KMS-11 (cell line): ENCODE measurements at regions not wholly inside any gene's neighbourhood (a gene's known extent, or its start where the extent isn't known, plus 50 kb on each side); places are given as distances from the start of the nearest gene placed in this dataset.
A peak's percentile ranks its signal among the peaks of the same experiment; 100 is the strongest.

ENCODE experiments used
- H2AFZ ChIP-seq: fragments of 200-600 bp; sonication (generic); 2 replicates; pipeline ENCODE4 v1.6.1; 2016; ENCODE audit warnings: antibody characterized with exemption, mixed run types, low read depth
- H3K27ac ChIP-seq: fragments of 200-600 bp; sonication (generic); 2 replicates; pipeline ENCODE4 v1.6.1; 2016; ENCODE audit warnings: mild to moderate bottlenecking, mixed run types
- H3K27me3 ChIP-seq: fragments of 200-600 bp; sonication (generic); 2 replicates; pipeline ENCODE4 v1.6.1; 2017; ENCODE audit warnings: mild to moderate bottlenecking, low read depth, mixed run types, moderate library complexity; ENCODE audit not compliant: insufficient read depth
- H3K36me3 ChIP-seq: fragments of 200-600 bp; sonication (generic); 2 replicates; pipeline ENCODE4 v1.6.1; 2017; ENCODE audit warnings: mild to moderate bottlenecking, mixed run types; ENCODE audit not compliant: insufficient read depth
- H3K4me1 ChIP-seq: fragments of 200-600 bp; sonication (generic); 2 replicates; pipeline ENCODE4 v1.6.1; 2016; ENCODE audit warnings: mild to moderate bottlenecking, low read depth, mixed run types; ENCODE audit not compliant: poor library complexity, severe bottlenecking
- H3K4me2 ChIP-seq: fragments of 200-600 bp; sonication (generic); 2 replicates; pipeline ENCODE4 v1.7.0; 2016; ENCODE audit warnings: mild to moderate bottlenecking, mixed run types
- H3K4me3 ChIP-seq: fragments of 200-600 bp; sonication (generic); IDR thresholded peaks from 2 replicates; pipeline ENCODE4 v1.6.1; 2017; ENCODE audit warnings: low read depth, low read length, mixed read lengths; ENCODE audit not compliant: insufficient read depth
- H3K79me2 ChIP-seq: fragments of 200-600 bp; sonication (generic); 2 replicates; pipeline ENCODE4 v1.6.1; 2016; ENCODE audit warnings: low read depth, mixed run types; ENCODE audit not compliant: insufficient read depth
- H3K9ac ChIP-seq: fragments of 200-600 bp; sonication (generic); 2 replicates; pipeline ENCODE4 v1.6.1; 2016; ENCODE audit warnings: mild to moderate bottlenecking, mixed run types
- H4K20me1 ChIP-seq: fragments of 200-600 bp; sonication (generic); 2 replicates; pipeline ENCODE4 v1.6.1; 2016; ENCODE audit warnings: mild to moderate bottlenecking, mixed run types; ENCODE audit not compliant: insufficient read depth
- TF ChIP-seq, protein P1 (sequence below): fragments of 200-600 bp; sonication (generic); conservative IDR thresholded peaks from 2 replicates; pipeline ENCODE4 v1.6.1; 2017; ENCODE audit warnings: low read depth, mild to moderate bottlenecking, antibody characterized with exemption, low read length, moderate library complexity, mixed read lengths

DNA sequence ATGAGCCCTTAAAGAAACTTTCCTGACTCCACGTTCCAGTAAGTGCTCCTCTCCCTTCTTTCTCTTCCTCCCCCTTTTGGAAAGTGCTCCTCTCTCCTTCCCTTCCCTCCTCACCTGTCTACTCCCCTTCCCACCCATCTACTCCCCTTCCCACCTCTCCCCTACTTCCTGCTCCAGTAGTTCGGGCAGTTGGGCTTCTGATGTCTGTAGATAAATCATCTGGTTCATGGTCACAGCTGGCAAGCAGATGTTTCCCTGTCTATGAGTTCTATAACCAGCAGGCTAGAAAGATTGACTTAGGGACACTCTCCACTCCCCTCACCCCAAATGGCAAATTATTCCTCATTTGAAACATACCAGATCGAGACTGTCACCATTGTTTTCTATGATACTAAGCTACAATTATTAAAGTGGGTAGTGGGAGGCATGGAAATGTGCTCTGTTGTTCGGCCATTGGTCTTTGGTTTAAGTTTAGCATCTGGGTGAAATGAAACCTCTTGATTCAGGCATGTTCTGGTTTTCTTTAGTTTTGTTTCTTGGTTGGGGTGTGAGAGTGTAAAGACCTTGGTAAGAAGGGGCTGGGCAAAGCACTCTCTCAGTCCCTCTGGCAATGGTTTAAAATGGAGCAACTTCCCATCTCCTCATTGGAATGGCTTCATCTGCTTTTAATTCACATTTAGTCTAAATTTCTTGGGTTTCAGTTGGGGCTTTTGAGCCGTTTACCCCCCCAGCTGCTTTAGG, 413.2 kb upstream of the SPRED2 start:
- TF ChIP-seq, protein P1, sequence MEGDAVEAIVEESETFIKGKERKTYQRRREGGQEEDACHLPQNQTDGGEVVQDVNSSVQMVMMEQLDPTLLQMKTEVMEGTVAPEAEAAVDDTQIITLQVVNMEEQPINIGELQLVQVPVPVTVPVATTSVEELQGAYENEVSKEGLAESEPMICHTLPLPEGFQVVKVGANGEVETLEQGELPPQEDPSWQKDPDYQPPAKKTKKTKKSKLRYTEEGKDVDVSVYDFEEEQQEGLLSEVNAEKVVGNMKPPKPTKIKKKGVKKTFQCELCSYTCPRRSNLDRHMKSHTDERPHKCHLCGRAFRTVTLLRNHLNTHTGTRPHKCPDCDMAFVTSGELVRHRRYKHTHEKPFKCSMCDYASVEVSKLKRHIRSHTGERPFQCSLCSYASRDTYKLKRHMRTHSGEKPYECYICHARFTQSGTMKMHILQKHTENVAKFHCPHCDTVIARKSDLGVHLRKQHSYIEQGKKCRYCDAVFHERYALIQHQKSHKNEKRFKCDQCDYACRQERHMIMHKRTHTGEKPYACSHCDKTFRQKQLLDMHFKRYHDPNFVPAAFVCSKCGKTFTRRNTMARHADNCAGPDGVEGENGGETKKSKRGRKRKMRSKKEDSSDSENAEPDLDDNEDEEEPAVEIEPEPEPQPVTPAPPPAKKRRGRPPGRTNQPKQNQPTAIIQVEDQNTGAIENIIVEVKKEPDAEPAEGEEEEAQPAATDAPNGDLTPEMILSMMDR, result no peak
- Histone ChIP-seq H3K27ac (peak overlapping the region; percentile 49; the same call in 1 of the 2 replicates), H4K20me1 (no peaks in the 10 kb centered on the region), H3K79me2 (no peaks in the 10 kb centered on the region), H2AFZ (peak overlapping the region; percentile 41; the same call in 1 of the 2 replicates), H3K27me3 (no peaks in the 10 kb centered on the region), H3K36me3 (no peaks in the 10 kb centered on the region), H3K4me1 (peaks cover 35% of the 10 kb centered on the region), H3K4me3 (no peak overlapping the region), H3K4me2 (peak overlapping the region; percentile 74), H3K9ac (peak overlapping the region; percentile 14; the same call in 1 of the 2 replicates)

DNA sequence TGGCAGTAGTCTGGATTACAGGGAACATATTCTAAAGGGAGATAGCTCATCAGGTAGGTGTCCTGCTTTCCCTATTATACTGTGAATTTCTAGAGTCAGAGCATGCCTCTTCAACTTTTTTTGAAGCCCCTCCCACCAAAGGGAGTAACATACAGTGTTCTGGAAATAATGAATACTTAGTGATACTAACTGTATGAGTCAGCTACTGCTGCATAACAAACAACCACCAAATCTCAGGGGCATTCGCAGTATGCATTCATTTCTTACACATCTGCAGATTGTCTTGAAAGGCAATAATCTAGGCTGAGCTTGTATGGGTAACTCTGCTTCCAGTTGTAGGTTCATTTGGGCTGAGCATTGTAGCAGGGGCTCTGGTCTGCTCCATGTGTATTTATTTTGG, 409.7 kb upstream of the SPRED2 start:
- H3K9ac ChIP-seq, result no peak overlapping the region
- H3K4me1 ChIP-seq, result peaks cover 31% of the 10 kb centered on the region
- H4K20me1 ChIP-seq, result no peaks in the 10 kb centered on the region
- no peaks in the 10 kb centered on the region for H3K27me3 ChIP-seq
- no peaks in the 10 kb centered on the region for H3K36me3 ChIP-seq
- no peak overlapping the region for H3K27ac ChIP-seq
- no peaks in the 10 kb centered on the region for H3K79me2 ChIP-seq
- no peak overlapping the region for H3K4me3 ChIP-seq
- TF ChIP-seq, protein P1, result no peak
- no peak overlapping the region; the same call in 1 of the 2 replicates for H3K4me2 ChIP-seq
- no peak overlapping the region for H2AFZ ChIP-seq

DNA sequence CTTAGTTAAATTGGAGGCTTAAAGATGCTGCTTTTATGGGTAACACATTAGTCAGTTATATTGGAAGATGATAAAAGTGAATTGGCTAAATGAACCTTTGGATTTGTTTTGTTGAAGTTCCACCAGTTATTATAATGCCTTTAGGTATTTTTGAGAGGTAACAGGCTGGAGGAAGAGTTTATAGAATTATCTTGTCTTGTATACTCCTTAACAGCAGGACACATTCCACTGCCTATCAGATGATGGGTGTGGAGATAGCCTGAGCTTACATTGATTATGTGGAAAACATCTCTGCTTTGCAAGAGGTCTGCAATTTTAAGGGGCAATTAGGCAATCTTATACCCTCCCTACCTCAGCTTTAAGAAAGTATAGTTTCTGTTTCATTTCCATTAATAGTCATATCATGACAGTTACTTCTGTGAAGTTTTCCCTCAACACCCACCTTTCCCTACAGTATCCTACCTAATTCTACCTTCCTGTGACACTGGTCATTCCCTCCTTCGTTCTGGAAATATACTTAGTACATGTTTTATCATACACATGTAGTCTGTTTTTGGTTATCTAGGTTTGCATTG, 403.7 kb upstream of the SPRED2 start:
- Histone ChIP-seq H4K20me1 (no peaks in the 10 kb centered on the region), H3K27ac (no peak overlapping the region), H3K27me3 (no peaks in the 10 kb centered on the region), H3K4me2 (peak overlapping the region; percentile 44; the same call in 1 of the 2 replicates), H2AFZ (no peak overlapping the region), H3K36me3 (no peaks in the 10 kb centered on the region), H3K4me1 (peaks cover 21% of the 10 kb centered on the region), H3K9ac (no peak overlapping the region), H3K79me2 (no peaks in the 10 kb centered on the region), H3K4me3 (no peak overlapping the region)
- TF ChIP-seq, protein P1, result no peak

DNA sequence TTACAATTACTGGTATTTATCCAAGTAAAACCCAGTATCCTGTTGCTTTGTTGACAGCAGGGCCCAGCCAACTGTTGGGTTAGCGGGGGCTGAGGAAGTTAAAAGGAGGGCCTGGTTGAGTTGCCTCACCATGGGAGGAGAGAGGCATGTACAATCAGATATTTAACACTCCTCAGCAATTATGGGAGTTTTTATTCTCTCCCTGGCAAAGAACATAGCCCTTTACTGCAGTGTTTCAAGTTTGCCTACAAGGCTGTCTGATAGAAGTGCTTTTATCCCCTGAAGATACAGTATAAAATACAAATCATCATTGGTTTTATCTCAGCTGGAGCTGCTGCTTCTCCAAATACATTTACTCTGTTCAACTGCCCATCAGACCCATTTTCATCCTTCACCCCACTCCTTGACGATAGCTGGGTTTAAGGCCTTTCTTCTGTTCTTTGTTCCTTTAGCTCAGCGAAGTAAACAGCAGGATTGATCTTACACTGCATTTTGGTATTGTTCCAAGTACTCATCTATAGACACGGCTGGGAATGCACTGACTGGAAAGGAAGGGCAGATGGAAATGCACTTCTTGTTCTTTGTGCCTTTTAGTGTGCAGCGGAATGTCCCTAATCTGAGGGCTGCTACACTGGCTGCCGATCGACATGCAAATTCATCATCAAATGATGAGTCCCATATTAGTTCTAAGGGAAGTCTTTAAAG, 402.5 kb upstream of the SPRED2 start:
- TF ChIP-seq, protein P1, result no peak
- no peaks in the 10 kb centered on the region for H3K36me3 ChIP-seq
- H3K27ac ChIP-seq, result no peak overlapping the region
- H3K9ac ChIP-seq, result no peak overlapping the region
- no peak overlapping the region for H3K4me2 ChIP-seq
- no peaks in the 10 kb centered on the region for H3K79me2 ChIP-seq
- peaks cover 21% of the 10 kb centered on the region for H3K4me1 ChIP-seq
- no peaks in the 10 kb centered on the region for H4K20me1 ChIP-seq
- no peak overlapping the region for H3K4me3 ChIP-seq
- H2AFZ ChIP-seq, result no peak overlapping the region
- no peaks in the 10 kb centered on the region for H3K27me3 ChIP-seq
